HCT116 (cell line): ENCODE measurements at regions not wholly inside any gene's neighbourhood (a gene's known extent, or its start where the extent isn't known, plus 50 kb on each side); places are given as distances from the start of the nearest gene placed in this dataset.

Experiments
- ATAC-seq: fragments of 200-7000 bp; cut with Tn5 transposase; 2 replicates; pipeline ENCODE4 v1.9.1; 2020; ENCODE audit warnings: mild to moderate bottlenecking, moderate library complexity
- BruUV-seq: library from RNA; stranded (reverse); fragments of 400-500 nt; replicated peaks from 2 replicates; lab custom pipeline; 2021; lab: Mats Ljungman, UMichigan
- CTCF ChIA-PET: fragments of 300-600 bp; sonication (Branson Sonifier 250); formaldehyde crosslinking; loops from one replicate; lab custom pipeline; 2021; ENCODE audit warnings: antibody characterized with exemption; lab: Charles Lee
- POLR2A ChIA-PET: fragments of 300-600, 350-600 bp; sonication (Branson Sonifier 250); formaldehyde crosslinking; loops from one replicate; lab custom pipeline; 2021; ENCODE audit warnings: antibody characterized with exemption; lab: Charles Lee
- RAD21 ChIA-PET, 2 experiments: fragments of 300-600 bp; sonication (Branson Sonifier 250); formaldehyde crosslinking; loops; one replicate each; lab custom pipeline; 2023; ENCODE audit warnings: low total read pairs in 2 of 2; ENCODE audit not compliant: uncharacterized antibody in 2 of 2, unreplicated experiment in 2 of 2, low non-redundant PET in 1 of 2; lab: Charles Lee
- DNase-seq: peaks from one replicate; pipeline ENCODE4 v3.0.0-alpha.2; 2010; ENCODE audit warnings: low read depth, low spot score
- H2AFZ ChIP-seq: fragments of 200-600 bp; shearing (Covaris generic), sonication (generic); 2 replicates; pipeline ENCODE4 v1.6.1; 2017; ENCODE audit warnings: low read depth, mixed run types, mixed read lengths, antibody characterized with exemption, low read length; ENCODE audit not compliant: poor library complexity, severe bottlenecking
- H3K27ac ChIP-seq: 2 replicates; pipeline ENCODE4 v1.5.1; 2012; ENCODE audit warnings: low read depth, low read length
- H3K27me3 ChIP-seq: fragments of 200-600 bp; sonication (generic); 2 replicates; pipeline ENCODE4 v1.6.1; 2016; ENCODE audit warnings: mixed run types, low read length, mixed read lengths; ENCODE audit not compliant: insufficient read depth
- H3K36me3 ChIP-seq, 2 experiments: fragments of 200-500 bp in 1 of 2; fragments of 200-600 bp in 1 of 2; sonication (Bioruptor generic) in 1 of 2; sonication (generic) in 1 of 2; 2 replicates each; pipeline versions ENCODE4 v1.5.1 to v1.6.1; 2014 to 2016; ENCODE audit warnings: low read length in 2 of 2, inconsistent platforms in 1 of 2, mixed read lengths in 1 of 2, mixed run types in 1 of 2; ENCODE audit not compliant: insufficient read depth in 2 of 2, control insufficient read depth in 1 of 2
- H3K4me1 ChIP-seq, 2 experiments: fragments of 200-600 bp in 1 of 2; sonication (generic) in 1 of 2; 2 replicates each; pipeline versions ENCODE4 v1.5.1 to v1.6.1; 2012 to 2017; ENCODE audit warnings: low read length in 2 of 2, inconsistent platforms in 1 of 2, mild to moderate bottlenecking in 1 of 2, mixed read lengths in 1 of 2, mixed run types in 1 of 2, moderate library complexity in 1 of 2; ENCODE audit not compliant: insufficient read depth in 2 of 2, control insufficient read depth in 1 of 2
- H3K4me2 ChIP-seq: fragments of 200-600 bp; sonication (generic); 2 replicates; pipeline ENCODE4 v1.6.1; 2017; ENCODE audit warnings: mixed run types, low read length, mixed read lengths
- H3K4me3 ChIP-seq, 2 experiments: fragments of 200-600 bp in 1 of 2; sonication (generic) in 1 of 2; replicated peaks in 1 of 2; 2 replicates each; pipeline ENCODE4 v1.5.1; 2011 to 2016; ENCODE audit warnings: low read length in 2 of 2, control low read depth in 1 of 2, low read depth in 1 of 2, mild to moderate bottlenecking in 1 of 2, mixed read lengths in 1 of 2, mixed run types in 1 of 2
- H3K79me2 ChIP-seq: fragments of 200-600 bp; sonication (generic); 2 replicates; pipeline ENCODE4 v1.6.1; 2017; ENCODE audit warnings: mild to moderate bottlenecking, mixed run types, low read length, moderate library complexity, mixed read lengths; ENCODE audit not compliant: insufficient read depth
- H3K9ac ChIP-seq: fragments of 200-600 bp; sonication (generic); 2 replicates; pipeline ENCODE4 v1.6.1; 2016; ENCODE audit warnings: low read length, mixed read lengths
- H3K9me2 ChIP-seq: fragments of 200-600 bp; sonication (generic), shearing (Covaris generic); 2 replicates; pipeline ENCODE4 v1.6.1; 2017; ENCODE audit warnings: mixed run types, mild to moderate bottlenecking, moderate library complexity; ENCODE audit not compliant: insufficient read depth
- H3K9me3 ChIP-seq, 2 experiments: fragments of 200-500 bp in 1 of 2; fragments of 200-600 bp in 1 of 2; sonication (Bioruptor generic) in 1 of 2; sonication (generic) in 1 of 2; 2 replicates each; pipeline ENCODE4 v1.6.1; 2014 to 2017; ENCODE audit warnings: low read length in 2 of 2, mixed read lengths in 2 of 2, inconsistent platforms in 1 of 2, low read depth in 1 of 2, mild to moderate bottlenecking in 1 of 2, mixed run types in 1 of 2, moderate library complexity in 1 of 2; ENCODE audit not compliant: control insufficient read depth in 1 of 2, insufficient read depth in 1 of 2
- H4K20me1 ChIP-seq: fragments of 200-600 bp; sonication (generic), shearing (Covaris generic); 2 replicates; pipeline ENCODE4 v1.6.1; 2017; ENCODE audit warnings: mixed run types, mild to moderate bottlenecking, moderate library complexity; ENCODE audit not compliant: insufficient read depth
- EGR1 ChIP-seq: IDR thresholded peaks from 2 replicates; pipeline ENCODE4 v1.6.1; 2012; ENCODE audit warnings: low read depth
- ELF1 ChIP-seq: IDR thresholded peaks from 2 replicates; pipeline ENCODE4 v1.6.1; 2012; ENCODE audit warnings: low read depth, borderline replicate concordance
- EZH2 ChIP-seq: fragments of 200-600 bp; sonication (generic); IDR thresholded peaks from 2 replicates; pipeline ENCODE4 v1.6.1; 2017; ENCODE audit warnings: antibody characterized with exemption, mixed run types
- EZH2phosphoT487 ChIP-seq: fragments of 200-600 bp; IDR thresholded peaks from 2 replicates; pipeline ENCODE4 v1.6.1; 2018; ENCODE audit warnings: antibody characterized with exemption, borderline replicate concordance
- POLR2AphosphoS5 ChIP-seq: IDR thresholded peaks from 2 replicates; pipeline ENCODE4 v1.6.1; 2011; ENCODE audit warnings: mild to moderate bottlenecking, low read depth, low read length, moderate library complexity
- intact Hi-C: fragments of 100-400 bp; cut with micrococcal nuclease; formaldehyde crosslinking; loops from 2 replicates; pipeline ENCODE4 v1.10.0; 2022
- TF ChIP-seq, protein P1 (sequence below): IDR thresholded peaks from 2 replicates; pipeline ENCODE4 v1.6.1; 2012
- TF ChIP-seq, protein P2 (sequence below): IDR thresholded peaks from 2 replicates; pipeline ENCODE4 v1.6.1; 2011; ENCODE audit warnings: mild to moderate bottlenecking, low read length, moderate library complexity; ENCODE audit not compliant: insufficient replicate concordance; ENCODE audit errors: extremely low read depth

DNA sequence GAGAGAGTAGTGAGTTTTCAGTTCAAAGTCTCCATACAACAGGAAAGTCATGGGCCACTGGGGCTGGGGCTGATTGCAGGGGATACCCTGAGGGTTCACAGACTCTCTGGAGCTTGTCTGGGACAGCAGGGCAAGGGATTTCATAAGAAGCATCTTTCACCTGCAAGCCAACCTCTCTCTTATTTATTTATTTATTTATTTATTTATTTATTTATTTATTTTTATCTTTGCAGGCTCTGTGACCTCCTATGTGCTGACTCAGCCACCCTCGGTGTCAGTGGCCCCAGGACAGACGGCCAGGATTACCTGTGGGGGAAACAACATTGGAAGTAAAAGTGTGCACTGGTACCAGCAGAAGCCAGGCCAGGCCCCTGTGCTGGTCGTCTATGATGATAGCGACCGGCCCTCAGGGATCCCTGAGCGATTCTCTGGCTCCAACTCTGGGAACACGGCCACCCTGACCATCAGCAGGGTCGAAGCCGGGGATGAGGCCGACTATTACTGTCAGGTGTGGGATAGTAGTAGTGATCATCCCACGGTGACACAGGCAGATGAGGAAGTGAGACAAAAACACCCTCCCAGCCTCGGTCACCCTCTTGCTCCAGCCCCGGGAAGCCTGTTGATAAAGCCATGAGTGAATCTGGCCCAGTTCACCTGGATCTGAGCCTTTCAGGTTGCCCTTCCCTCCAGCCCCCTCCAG is 68.4 kb downstream of the GGTLC2 start:
- ATAC-seq (no peak), DNase-seq (no peak)
- BruUV-seq: no TSS peak
- Histone ChIP-seq H3K36me3 (no peaks in the 10 kb centered on the region), H3K9ac (no peak overlapping the region), H3K4me1 (no peaks in the 10 kb centered on the region), H3K4me3 (no peak overlapping the region), H3K79me2 (no peaks in the 10 kb centered on the region), H3K27me3 (no peaks in the 10 kb centered on the region), H3K9me3 (no peaks in the 10 kb centered on the region), H3K4me2 (no peak overlapping the region), H3K9me2 (no peaks in the 10 kb centered on the region), H2AFZ (no peak overlapping the region), H3K27ac (no peak overlapping the region), H4K20me1 (no peaks in the 10 kb centered on the region)
- no peak for TF ChIP-seq EGR1
- TF ChIP-seq EZH2phosphoT487: no peak
- no peak for TF ChIP-seq ELF1
- CTCF ChIA-PET: interaction anchor here (1.2 kb wide), 1 partner anchor 14 kb away, joined by 3 read pairs; no protein-coding TSS in a partner anchor
- POLR2A ChIA-PET: no interaction called here
- RAD21 ChIA-PET: no interaction called here
- intact Hi-C loops: loop anchor here (5.0 kb wide), 1 partner anchor 169 kb away; no protein-coding TSS in a partner anchor

DNA sequence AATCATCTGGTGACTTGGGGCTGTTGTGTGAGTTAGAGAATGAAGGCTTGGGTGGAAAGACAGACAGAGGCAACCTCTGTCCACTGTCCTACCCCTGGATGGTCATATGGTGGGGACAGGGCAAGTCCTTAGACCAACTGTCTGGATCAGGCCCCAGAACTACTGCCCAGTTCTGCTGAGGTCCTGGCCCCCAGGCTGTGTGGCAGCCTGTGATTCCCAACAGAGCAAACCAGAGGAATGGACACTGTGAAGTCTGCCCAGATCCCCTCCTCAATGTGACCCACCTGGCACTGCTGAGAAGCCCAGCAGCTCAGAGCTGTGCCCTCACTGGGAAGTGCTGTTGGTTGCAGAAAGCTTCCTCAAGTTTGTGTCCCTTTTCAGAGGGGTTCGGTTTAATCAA is 69.0 kb downstream of the GGTLC2 start:
- H3K9me2 ChIP-seq: no peaks in the 10 kb centered on the region
- no TSS peak for BruUV-seq
- DNase-seq: no peak
- H3K9me3 ChIP-seq: no peaks in the 10 kb centered on the region
- no peak overlapping the region for H2AFZ ChIP-seq
- no peaks in the 10 kb centered on the region for H3K4me1 ChIP-seq
- TF ChIP-seq, protein P1, sequence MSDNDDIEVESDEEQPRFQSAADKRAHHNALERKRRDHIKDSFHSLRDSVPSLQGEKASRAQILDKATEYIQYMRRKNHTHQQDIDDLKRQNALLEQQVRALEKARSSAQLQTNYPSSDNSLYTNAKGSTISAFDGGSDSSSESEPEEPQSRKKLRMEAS: no peak
- TF ChIP-seq EZH2 (no peak), POLR2AphosphoS5 (no peak)
- TF ChIP-seq, protein P2, sequence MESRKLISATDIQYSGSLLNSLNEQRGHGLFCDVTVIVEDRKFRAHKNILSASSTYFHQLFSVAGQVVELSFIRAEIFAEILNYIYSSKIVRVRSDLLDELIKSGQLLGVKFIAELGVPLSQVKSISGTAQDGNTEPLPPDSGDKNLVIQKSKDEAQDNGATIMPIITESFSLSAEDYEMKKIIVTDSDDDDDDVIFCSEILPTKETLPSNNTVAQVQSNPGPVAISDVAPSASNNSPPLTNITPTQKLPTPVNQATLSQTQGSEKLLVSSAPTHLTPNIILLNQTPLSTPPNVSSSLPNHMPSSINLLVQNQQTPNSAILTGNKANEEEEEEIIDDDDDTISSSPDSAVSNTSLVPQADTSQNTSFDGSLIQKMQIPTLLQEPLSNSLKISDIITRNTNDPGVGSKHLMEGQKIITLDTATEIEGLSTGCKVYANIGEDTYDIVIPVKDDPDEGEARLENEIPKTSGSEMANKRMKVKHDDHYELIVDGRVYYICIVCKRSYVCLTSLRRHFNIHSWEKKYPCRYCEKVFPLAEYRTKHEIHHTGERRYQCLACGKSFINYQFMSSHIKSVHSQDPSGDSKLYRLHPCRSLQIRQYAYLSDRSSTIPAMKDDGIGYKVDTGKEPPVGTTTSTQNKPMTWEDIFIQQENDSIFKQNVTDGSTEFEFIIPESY: no peak
- no peak overlapping the region for H3K27ac ChIP-seq
- no peaks in the 10 kb centered on the region for H4K20me1 ChIP-seq
- CTCF ChIA-PET: interaction anchor here (1.5 kb wide), 1 partner anchor 14 kb away, joined by 5 read pairs; no protein-coding TSS in a partner anchor
- no peaks in the 10 kb centered on the region for H3K36me3 ChIP-seq
- RAD21 ChIA-PET: no interaction called here
- intact Hi-C loops: loop anchor here (5.0 kb wide), 1 partner anchor 169 kb away; no protein-coding TSS in a partner anchor
- no peak overlapping the region for H3K4me2 ChIP-seq
- no peak for ATAC-seq
- POLR2A ChIA-PET: no interaction called here
- H3K9ac ChIP-seq: no peak overlapping the region
- H3K79me2 ChIP-seq: no peaks in the 10 kb centered on the region
- H3K4me3 ChIP-seq: no peak overlapping the region
- no peaks in the 10 kb centered on the region for H3K27me3 ChIP-seq
